K562 (cell line): ENCODE measurements at regions not wholly inside any gene's neighbourhood (a gene's known extent, or its start where the extent isn't known, plus 50 kb on each side); places are given as distances from the start of the nearest gene placed in this dataset.

Experiments used
- ATF3 ChIP-seq, 2 experiments: fragments of 450-650 bp in 1 of 2; sonication (generic) in 1 of 2; formaldehyde crosslinking in 1 of 2; IDR thresholded peaks in 1 of 2; conservative IDR thresholded peaks in 1 of 2; 2 replicates each; pipeline versions ENCODE4 v1.6.1 to v1.8.1; 2016 to 2023; ENCODE audit warnings: mild to moderate bottlenecking in 2 of 2, moderate library complexity in 2 of 2, inconsistent platforms in 1 of 2, missing genetic modification reagents in 1 of 2
- IRF1 ChIP-seq: sonication (generic); formaldehyde crosslinking; IDR thresholded peaks from 2 replicates; pipeline ENCODE4 v1.8.0; 2022; ENCODE audit warnings: missing genetic modification reagents, mild to moderate bottlenecking, borderline replicate concordance
- JUND ChIP-seq, 2 experiments: IDR thresholded peaks; 2 replicates in 1 of 2; 3 replicates in 1 of 2; pipeline ENCODE4 v1.6.1; 2011; ENCODE audit warnings: borderline replicate concordance in 2 of 2, low read depth in 2 of 2, low read length in 2 of 2, improper control_type of control experiment in 1 of 2, missing biosample characterization in 1 of 2, missing genetic modification characterization in 1 of 2, missing genetic modification reagents in 1 of 2
- MEIS2 ChIP-seq: fragments of 450-650 bp; IDR thresholded peaks from 2 replicates; pipeline ENCODE4 v1.6.1; 2014; ENCODE audit warnings: mild to moderate bottlenecking; ENCODE audit not compliant: partially characterized antibody
- MYBL2 ChIP-seq, 2 experiments: fragments of 450-650 bp in 1 of 2; sonication (generic) in 1 of 2; formaldehyde crosslinking in 1 of 2; IDR thresholded peaks; 2 replicates each; pipeline versions ENCODE4 v1.6.1 to v1.8.1; 2017 to 2022; ENCODE audit warnings: borderline replicate concordance in 1 of 2, inconsistent platforms in 1 of 2, low read depth in 1 of 2, mild to moderate bottlenecking in 1 of 2, missing genetic modification reagents in 1 of 2, moderate library complexity in 1 of 2
- PRDM10 ChIP-seq: fragments of 450-650 bp; IDR thresholded peaks from 2 replicates; pipeline ENCODE4 v1.6.1; 2018; ENCODE audit not compliant: partially characterized antibody
- SRSF9 ChIP-seq: fragments of 200-400 bp; formaldehyde crosslinking; IDR thresholded peaks from 2 replicates; pipeline ENCODE4 v1.6.1; 2017; ENCODE audit warnings: low read depth, low read length, borderline replicate concordance
- ZC3H11A ChIP-seq: IDR thresholded peaks from 2 replicates; pipeline ENCODE4 v1.6.1; 2012; ENCODE audit warnings: low read depth, low read length, improper control_type of control experiment

GRCh38 chr7:13151978-13152377, 464.5 kb downstream of the ARL4A start (continued):
- peak; percentile 76; the same call in 1 of the 2 replicates for TF ChIP-seq JUND (IDR thresholded peaks at IDR 0.05; ENCODE audit: borderline replicate concordance, low read depth, low read length)
- peak; percentile 82; the same call in 2 of the 3 replicates for TF ChIP-seq JUND (tag; IDR thresholded peaks at IDR 0.05; ENCODE audit: borderline replicate concordance, low read depth, low read length)
- no peak for TF ChIP-seq ZC3H11A
- TF ChIP-seq MEIS2 = peak; percentile 61
- TF ChIP-seq MYBL2 (IDR thresholded peaks at IDR 0.05; ENCODE audit: low read depth) = peak; percentile 64; the same call in 1 of the 2 replicates
- no peak for TF ChIP-seq MYBL2 (CRISPR knock-in tag; IDR thresholded peaks at IDR 0.05; ENCODE audit: borderline replicate concordance)
- TF ChIP-seq ATF3 (IDR thresholded peaks at IDR 0.05) = peak; percentile 77
- TF ChIP-seq ATF3 (CRISPR knock-in tag; conservative IDR thresholded peaks at IDR 0.05) = no peak
- peak; percentile 36 for TF ChIP-seq PRDM10
- no peak for TF ChIP-seq SRSF9
- TF ChIP-seq IRF1 = no peak
- TF ChIP-seq, all 486 proteins: peak for 9
